ENCODE measurements at regions not wholly inside any gene's neighbourhood (a gene's known extent, or its start where the extent isn't known, plus 50 kb on each side); places are given as distances from the start of the nearest gene placed in this dataset.

- TF ChIP-seq POLR2AphosphoS5 (IDR thresholded peaks at IDR 0.05; ENCODE audit: low read depth), result no peak
- TF ChIP-seq CTCF (IDR thresholded peaks at IDR 0.05; ENCODE audit: insufficient read depth, low read length), result no peak
- no peak for TF ChIP-seq REST (IDR thresholded peaks at IDR 0.05; ENCODE audit: insufficient replicate concordance, low read depth)
Observed at GRCh38 chr20:39985271-39985827, 703.7 kb downstream of the MAFB start.
